ENCODE measurements at regions not wholly inside any gene's neighbourhood (a gene's known extent, or its start where the extent isn't known, plus 50 kb on each side); places are given as distances from the start of the nearest gene placed in this dataset.

DNA sequence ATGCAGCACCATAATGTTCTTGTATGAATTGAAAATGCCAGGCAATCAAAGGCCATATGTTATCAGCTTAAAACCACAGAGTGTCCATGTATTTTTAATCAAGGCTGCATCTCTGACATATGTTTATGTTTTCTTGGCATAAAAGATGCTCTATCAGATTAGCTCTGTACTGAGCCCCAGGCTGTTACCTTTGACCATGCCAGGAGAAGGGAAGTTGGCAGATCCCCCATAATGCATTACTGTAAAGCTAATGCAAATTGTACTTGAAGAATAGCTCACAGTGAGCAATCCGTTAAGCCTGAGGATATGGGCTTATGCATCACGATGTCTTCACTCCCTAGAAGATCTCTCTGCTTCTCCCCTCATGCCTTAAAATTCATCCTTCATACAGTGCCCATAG is 414.4 kb downstream of the BRINP1 start:
- no peak for DNase-seq (ENCODE audit: low read depth)

DNA sequence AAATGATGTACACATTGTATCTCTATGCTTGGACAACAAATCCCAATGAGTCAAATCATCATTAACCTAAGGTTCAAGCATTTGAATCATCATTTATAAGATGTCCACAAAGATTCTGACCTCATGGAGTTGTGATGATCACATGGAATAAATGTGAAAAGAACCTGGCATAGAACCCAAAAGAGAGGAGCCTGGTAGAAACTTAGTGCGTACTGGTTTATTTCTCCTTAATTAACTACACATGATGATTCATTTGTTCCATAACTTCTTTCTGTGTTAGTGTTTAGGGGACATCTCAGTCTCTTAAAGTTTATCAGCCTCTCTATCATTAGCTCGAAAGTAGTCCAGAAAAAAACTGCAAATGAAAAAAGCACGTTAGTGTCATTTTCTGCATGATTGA is 411.6 kb downstream of the BRINP1 start:
- DNase-seq (ENCODE audit: low read depth), result no peak

DNA sequence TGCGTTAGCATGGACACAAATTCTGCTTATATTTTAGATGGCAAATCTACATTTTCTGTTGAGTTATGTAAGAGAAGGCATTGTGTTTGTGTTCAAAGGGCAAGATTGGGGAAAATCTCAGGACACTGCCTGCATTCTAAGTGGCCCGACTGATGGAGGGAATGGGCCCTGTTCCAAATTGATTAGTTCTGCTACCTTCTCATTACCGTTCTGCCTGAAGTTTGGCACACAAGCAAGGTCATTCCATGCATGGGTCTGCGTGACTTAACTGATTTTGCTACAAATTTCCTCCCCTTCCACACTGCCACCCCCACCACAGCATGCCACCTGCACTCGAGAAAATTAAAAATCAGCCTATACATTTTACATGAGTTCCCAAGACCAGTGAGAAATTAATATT is 409.9 kb downstream of the BRINP1 start:
- DNase-seq (ENCODE audit: low read depth), result no peak

DNA sequence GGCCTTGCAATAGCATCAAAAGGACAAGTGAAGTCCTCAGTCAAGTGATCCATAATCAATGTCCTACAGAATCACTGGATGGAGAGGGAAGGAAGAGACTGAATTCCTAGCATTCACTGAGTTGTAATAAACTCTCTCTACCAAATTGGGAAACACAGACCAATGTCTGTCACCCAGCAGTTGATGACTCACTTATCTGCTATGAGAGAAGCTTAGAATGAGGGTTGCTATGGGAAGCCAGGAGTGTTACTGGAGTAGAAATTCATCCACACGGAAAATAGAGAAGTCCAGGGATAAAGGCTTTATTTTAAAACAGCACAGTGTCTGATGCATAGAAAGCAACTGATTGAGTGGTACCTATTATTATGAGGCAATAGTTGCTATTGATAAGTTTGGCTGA is 407.4 kb downstream of the BRINP1 start:
- no peak for DNase-seq (ENCODE audit: low read depth)

DNA sequence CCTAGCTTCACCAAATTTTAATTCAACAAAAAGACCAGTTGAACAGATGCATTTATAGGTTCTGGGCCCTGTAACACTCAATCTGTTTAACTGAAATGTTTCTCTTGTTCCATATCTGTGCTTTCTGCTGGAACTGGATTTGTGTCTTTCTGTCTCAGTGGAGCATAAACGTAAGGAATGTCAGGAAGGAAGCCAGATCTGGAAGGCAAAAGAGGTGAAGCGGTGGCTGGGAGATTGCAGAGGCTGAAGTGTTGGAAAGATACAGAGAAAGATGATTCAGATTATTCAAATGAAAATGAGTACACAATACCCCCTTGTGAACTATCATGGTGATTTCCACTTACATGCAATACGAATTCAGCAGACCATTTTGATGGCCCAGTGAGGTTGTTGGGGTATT is 406.8 kb downstream of the BRINP1 start:
- DNase-seq (ENCODE audit: low read depth), result no peak

DNA sequence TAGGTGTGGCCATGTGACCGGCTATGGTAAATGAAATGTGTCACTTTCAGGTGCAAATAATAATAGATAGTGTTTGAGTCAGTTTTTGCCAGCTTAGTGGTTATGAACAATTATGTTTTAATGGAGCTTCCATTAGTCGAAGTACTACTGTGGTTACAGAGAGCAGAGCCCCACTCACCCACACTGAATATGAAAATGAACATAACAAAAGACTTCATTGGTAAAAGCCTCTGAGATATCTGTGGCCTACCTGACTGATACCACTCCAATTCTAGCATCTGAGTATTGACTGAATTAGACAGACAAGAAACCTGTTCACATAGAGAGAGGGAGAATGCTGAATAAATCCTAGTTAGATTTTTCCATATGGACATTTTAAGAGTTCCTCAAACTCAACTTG is 405.6 kb downstream of the BRINP1 start:
- DNase-seq (ENCODE audit: low read depth), result no peak

DNA sequence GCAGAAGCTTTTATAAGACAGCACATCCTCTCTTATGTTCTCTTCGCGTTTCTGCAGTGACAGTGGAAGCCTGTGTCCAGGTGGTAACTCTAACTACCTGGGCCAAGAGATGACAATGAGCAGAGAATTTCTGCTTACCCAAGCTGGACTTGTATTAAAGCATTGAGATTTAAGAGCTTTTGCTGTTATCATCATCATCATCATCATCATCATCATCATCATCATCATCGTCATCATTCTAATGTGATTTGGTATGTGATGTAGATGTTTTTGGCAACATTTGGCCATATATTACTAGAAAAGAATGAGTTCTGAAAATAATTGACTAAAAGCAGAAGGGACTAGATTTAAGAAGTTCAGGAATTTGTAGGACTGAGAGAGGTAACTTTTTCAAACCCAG is 401.3 kb downstream of the BRINP1 start:
- no peak for DNase-seq (ENCODE audit: low read depth)

DNA sequence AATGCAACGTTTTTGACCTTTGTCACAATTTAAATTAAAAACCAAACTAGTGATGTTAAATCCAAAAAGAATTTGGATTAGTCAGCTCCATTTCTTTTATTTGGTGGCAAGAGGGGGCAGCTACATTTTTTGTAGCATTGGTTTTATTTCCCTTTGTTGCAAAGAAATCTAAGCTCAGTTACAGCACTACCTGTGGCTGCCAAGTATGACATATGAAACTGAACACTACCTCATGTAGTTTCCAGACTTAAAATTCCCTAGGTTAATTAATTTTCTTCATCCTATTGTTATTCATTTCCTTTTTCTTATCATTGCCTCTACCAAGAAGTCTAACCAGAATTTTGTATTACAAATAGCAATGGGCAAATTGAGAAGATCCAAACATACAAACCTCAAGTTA is 393.5 kb downstream of the BRINP1 start:
- DNase-seq (ENCODE audit: low read depth), result no peak

DNA sequence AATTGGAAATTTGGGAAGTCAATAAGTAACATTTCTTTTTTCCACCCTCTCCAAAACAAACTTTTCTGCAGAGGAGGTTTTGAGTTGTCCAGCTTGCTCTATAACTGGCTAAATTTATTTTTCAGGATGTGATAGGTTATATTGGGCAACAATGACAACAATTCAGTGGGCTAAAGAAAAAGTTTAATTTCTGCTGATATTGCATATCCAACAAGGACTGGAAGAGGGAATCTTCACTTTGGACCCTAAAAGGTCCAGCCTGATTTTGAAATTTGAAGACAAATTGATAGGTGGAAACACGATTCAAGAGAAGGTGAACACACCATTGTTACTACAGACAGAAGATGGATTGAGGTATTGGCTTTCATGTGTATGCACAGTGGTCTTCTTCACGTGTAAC is 393.1 kb downstream of the BRINP1 start:
- DNase-seq (ENCODE audit: low read depth), result no peak

DNA sequence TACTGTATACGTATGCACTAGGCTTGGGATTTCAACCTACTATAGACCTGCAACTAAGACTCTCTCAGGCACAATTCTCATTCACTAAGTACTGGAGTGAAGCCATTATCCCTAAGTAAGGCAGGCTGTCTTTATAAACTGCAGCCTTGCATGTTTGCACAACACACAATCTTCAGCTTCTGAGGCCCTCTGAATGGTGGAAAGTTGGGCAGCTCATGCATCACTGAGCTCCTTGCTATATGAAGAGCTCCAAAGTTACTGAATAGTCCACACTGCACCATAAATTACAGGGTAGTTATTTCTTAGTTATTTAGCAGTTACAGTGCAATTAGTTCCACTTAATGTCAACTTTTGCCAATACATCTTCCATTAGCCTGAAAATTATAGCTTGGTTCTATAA is 384.6 kb downstream of the BRINP1 start:
- no peak for DNase-seq (ENCODE audit: low read depth)

DNA sequence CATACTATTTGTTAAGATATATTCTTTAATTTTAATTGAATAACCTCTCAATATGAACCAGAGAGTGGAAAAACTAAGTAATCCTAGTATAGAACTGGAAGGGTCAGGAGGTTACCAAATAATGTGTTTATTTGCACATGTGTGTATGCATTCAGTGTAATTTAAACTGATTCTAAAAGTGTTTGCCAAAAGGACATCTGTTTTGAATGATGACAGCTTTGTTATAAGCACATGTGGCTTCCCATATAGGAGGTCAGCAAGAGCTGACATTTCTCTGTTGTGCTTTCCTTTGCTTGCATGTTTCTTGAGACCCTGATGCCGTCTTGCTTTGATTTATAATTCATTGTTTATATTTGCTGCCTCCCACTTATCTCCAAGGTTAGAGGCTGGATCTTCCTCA is 383.4 kb downstream of the BRINP1 start:
- DNase-seq (ENCODE audit: low read depth), result no peak

DNA sequence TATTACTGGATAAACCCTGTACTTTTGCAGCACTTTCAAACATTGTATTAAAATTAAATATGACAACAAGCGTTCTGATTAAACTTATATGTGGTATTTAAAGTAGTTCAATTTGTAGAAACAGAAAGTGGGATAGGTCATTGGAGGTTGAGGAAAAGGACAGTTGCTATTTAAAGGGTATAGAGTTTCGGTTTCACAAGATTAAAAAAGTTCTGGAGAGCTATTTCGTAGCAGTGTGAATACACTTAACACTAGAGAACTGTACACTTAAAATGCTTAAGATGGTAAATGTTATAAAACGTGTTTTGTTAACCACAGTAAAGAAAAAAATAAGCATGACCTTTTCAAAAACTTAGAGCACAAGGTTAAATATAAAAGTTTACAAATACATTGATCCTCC is 382.1 kb downstream of the BRINP1 start:
- DNase-seq (ENCODE audit: low read depth), result no peak

DNA sequence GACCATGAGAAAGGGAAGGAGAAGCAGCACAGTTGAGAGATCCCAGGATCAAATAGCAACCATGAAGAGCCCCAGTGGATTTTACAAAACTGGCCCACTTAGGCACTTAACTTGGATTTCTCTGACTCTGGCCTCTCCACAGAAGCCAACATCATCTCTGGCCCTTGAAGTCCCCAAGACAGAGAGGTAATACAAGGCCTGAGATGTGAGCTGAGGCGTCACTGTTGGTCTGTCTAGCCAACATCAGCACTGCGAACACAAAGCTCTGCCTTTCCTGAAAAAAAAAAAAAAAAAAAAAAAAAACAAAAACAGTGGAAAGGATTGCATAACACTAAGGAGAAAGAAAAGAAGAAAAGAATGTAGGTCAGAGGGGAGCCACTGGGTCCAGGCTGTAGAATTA is 378.3 kb downstream of the BRINP1 start:
- no peak for DNase-seq (ENCODE audit: low read depth)

DNA sequence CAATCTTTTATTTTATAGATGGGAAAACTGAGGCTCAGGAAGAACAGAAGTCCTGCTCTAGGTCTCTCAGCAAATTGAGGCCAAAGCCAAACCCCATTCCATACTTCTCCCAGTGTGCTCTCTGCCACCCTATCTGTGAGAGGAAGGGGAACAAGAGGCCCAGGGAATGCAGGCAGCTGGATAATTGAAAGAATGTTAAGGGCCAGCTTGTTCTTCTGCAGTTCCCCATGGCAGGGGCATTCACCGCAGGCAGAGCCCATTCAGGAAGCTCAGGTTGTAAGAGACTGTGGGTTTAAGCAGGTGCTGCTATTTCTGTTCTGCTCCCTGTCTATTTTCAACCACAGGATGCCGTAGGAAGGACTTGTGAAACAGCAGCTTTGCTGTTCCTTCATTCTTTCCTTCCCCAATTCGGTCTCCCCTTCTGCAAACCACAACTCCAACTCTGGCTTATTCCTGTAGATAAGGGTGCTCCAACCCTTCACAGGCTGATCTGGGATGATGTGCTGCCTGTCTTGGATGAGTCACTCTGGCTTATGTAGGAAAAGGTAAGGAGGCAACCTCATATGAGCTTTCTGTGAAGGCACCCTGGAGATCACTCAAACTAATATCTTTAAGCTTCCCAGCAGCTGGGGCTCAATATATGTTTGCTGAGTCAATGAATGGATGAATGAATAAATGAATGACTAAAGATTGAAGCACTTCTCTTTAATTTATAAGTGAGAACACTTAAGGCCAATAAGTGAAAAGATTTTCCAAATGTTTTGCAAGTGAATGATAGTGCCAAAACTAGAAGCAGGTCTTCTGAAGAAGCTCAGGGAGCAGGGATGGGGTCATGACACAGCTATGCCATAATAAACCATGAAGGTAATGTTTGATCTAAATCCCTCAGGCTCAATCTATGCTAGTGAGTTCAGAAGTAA is 377.6 kb downstream of the BRINP1 start:
- DNase-seq (ENCODE audit: low read depth), result no peak

DNA sequence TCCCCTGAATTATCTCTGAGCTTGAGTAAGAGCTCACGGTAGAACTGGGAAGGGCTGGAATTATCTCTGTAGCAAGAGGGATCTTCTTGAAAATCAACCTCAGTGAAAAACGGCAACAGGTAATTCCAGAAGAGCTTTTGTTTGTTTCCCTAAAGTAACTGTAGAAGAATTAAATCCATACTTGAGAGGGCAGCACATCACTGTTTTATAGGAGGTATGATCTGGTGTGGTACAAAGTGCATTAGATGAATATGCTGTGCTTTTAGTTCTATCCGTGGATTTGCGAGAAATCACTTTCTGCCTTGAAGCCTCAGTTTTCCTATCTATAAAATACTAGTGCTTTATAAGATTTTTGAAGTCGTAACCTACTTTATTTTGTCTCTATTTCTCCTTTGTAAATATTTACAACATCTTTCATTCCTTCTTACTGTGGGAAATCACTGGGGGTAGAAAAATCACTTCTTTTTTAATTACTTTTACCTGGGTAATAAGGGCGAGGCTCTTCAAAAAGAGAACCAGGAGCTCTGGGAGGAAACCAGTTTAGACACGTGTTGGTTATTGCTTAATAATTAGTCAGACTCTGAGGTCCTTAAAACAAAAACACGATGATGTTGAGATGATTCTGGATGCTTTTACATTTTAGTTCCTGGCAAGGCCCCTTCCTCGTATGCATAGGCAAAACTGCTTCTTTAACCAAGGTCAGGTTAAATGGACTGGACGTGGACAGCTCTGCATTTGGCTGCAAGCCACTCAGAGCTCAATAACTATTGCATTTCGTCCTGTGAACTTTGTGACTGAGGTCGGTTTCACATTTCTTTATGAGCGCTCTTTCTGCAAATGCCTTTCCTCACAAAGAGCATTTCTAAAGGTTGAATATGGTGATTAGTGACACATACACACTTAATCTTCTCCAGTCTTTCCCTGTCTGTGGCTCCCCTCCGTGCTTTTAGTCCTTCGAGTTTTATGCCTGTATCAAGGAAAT is 376.1 kb downstream of the BRINP1 start:
- no peak for DNase-seq (ENCODE audit: low read depth)

DNA sequence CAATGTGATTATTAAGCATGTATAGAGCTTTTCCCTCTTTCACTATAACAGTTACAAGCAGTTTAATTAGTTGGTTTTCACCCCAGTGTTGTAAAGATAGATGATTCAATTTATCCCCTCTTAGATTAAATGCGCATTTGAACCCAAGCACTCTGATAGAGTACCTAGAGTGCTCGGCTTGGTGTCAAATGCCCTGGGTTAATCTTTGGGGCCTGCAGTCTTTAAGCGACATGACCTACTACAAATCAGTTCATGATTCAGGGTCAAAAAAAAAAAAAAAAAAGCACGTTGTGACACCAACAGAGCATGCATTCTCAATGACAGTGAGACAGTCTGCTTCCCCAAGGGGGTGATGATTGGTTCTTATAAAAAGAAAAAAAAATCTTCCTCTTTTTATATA is 375.3 kb downstream of the BRINP1 start:
- DNase-seq (ENCODE audit: low read depth), result no peak

DNA sequence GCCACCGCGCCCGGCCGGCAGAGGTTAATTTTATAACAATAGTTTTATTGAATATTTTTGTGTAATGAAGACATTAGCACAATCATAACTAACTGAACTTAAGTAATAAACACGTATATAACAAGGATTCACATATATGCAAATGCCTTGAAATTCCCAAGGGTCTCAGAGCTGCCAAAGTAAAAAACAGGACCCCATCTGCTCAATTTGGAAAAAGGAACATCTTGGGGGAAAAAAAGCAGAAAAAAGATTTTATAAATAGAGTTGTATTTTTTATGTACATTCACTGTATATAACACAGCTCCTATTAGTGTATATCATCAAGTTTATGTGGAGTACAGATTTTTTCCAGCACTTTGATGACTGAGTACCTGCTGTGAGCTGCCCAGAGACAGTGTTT is 366.7 kb downstream of the BRINP1 start:
- no peak for DNase-seq (ENCODE audit: low read depth)

DNA sequence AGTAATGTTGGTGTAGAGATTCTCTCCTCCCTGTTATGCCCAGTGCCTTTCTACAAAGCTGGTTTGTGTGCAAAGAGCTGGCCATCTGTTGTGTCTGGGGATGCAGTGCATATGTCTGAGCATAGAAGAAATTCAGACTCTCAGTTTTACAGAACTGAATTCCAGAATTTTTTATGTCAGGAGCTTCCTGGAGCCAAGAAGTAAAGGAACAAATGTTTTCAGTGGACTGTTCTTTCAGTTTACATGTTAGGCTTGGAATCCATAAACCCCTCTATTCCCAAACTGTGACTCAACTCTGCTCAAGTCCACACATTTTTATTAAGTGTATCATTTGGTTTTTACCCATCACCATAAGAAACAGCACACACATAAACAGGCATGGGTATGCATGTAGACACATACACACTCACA is 366.0 kb downstream of the BRINP1 start:
- no peak for DNase-seq (ENCODE audit: low read depth)

DNA sequence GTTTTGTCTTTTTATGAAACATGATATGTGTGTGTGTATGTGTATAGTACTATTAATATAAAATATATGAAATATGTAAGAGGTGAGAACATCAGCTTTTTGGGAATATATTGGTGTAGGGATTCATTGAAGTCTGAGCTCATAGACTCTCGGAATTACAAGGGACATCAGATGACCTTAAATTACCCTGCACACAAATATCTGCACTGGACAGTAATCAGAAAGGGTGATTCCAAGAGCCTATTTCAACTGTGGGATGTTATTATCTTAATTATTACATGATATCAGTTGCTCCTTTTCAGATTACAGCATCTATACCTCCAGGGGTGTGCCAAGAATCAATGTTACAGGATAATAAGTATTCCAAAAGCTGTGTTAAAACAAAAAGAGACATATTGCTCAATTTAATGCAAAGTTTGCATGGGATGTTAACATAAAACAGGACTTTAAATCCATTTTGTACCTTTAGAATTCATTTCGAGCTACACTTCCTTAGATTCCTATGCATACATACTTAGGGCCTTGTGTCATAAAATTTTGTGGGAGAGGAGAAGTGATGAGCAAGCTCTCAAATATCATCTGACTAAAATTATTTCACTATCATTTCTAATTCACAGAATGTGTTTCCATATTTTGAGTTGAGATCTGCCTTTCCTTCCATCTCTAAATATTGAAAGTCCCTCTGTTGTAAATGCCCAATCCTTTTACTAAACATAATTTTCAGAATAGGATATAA is 365.2 kb downstream of the BRINP1 start:
- DNase-seq (ENCODE audit: low read depth), result no peak

DNA sequence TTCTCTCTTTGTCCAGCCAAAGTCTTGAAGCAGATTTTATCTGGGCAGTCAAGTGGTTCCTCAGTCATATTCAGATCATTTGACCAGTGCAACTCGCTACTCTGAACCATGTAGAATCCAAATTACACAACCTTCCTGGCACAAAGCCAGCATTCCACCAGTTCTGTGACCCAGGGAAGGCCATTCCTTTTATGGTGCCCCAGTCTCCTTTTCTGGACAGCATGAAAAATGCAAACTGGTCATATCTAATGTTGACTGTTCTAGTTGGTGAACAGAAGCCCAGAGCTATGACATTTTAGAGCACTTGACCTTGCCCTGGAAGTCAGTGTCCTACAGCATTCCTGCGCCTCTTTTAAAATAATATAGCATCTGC is 364.6 kb downstream of the BRINP1 start:
- DNase-seq (ENCODE audit: low read depth), result no peak

DNA sequence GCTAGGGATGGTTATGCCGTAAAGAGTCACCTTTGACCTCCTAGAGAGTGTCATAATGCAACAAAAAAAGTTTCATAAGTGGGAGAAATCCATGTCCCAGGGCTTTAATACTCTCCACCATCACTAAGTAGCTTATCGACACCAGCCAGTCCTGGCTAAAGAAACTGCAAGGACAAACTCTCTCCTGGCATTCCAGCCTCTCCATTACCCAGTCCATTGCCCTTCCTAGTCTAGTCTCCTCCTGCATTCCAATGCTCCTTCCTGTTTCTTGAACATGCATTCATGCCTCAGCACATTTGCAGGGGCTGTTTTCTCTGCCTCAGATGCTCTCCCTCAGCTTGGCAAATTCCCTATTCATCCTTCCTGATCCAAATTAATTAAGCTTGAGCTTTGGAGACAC is 364.1 kb downstream of the BRINP1 start:
- no peak for DNase-seq (ENCODE audit: low read depth)

DNA sequence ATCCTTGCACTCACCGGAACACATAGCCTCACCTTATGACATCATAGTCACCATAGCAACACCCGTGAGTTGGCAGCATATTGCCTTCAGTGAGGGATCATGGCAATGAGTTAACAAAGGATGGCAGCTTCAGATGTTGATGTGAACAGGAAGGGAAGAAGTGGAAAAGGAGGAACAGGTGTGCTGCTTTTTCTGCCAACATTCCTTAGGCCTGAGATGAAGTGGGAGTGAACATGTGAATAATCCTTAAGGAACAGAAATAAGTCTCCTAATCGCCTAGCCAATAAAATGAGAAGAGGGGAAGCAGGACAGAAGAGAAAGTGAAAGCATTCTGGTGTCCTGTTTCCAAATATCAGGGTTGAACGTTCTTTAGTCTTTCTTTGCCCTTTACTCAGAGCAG is 360.0 kb downstream of the BRINP1 start:
- no peak for DNase-seq (ENCODE audit: low read depth)

All from stimulated activated CD4-positive, alpha-beta T cell treated with anti-CD3 and anti-CD28 coated beads, Interleukin-2, amount 100 ng/mL, for 4 hours (primary cell).